ENCODE measurements at regions not wholly inside any gene's neighbourhood (a gene's known extent, or its start where the extent isn't known, plus 50 kb on each side); places are given as distances from the start of the nearest gene placed in this dataset.

DNA sequence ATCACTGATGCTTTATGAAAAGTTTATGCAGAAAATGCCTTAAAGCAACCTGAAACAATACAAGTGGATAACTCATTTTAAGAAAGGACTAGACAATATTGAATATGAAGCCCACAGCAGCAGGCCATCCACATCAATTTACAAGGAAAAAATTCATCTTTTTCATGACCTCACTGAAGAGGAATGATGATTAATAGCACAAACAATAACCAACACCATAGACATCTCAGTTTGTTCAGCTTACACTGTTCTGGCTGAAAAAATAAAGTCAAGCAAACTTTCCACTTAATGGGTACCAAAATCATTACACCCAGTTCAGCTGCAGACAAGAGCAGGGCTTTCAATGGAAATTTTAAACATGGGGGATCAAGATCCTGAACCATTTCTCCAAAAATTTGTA, 380.6 kb upstream of the NEGR1 start:
- Histone ChIP-seq H3K4me3 (no peak overlapping the region), H3K9me3 (replicated peaks in 1 of 3) (no peaks in the 10 kb centered on the region), H3K36me3 (replicated peaks in 1 of 2) (no peaks in the 10 kb centered on the region), H3K27me3 (no peaks in the 10 kb centered on the region), H3K4me1 (replicated peaks in 1 of 2) (no peaks in the 10 kb centered on the region), H3K27ac (no peak overlapping the region)
- DNase-seq = no peak
- intact Hi-C loops (cut with DNase I) = no loop called here
- TF ChIP-seq CTCF (IDR thresholded peaks at IDR 0.05) (no peak), POLR2A (IDR thresholded peaks at IDR 0.05) (no peak)

GRCh38 chr1:72650843-72651435, 368.6 kb upstream of the NEGR1 start:
- TF ChIP-seq POLR2A (IDR thresholded peaks at IDR 0.05) (no peak), CTCF (IDR thresholded peaks at IDR 0.05) (no peak)
- Histone ChIP-seq H3K36me3 (replicated peaks in 1 of 2) (no peaks in the 10 kb centered on the region), H3K27me3 (no peaks in the 10 kb centered on the region), H3K4me1 (replicated peaks in 1 of 2) (no peaks in the 10 kb centered on the region), H3K4me3 (no peak overlapping the region), H3K9me3 (replicated peaks in 1 of 3) (no peaks in the 10 kb centered on the region), H3K27ac (no peak overlapping the region)
- no peak for DNase-seq
- WGBS, 4 donors = 72 to 85% (median 78%) methylated on average over 5 of the region's 5 CpGs
- intact Hi-C loops (cut with DNase I) = no loop called here

DNA sequence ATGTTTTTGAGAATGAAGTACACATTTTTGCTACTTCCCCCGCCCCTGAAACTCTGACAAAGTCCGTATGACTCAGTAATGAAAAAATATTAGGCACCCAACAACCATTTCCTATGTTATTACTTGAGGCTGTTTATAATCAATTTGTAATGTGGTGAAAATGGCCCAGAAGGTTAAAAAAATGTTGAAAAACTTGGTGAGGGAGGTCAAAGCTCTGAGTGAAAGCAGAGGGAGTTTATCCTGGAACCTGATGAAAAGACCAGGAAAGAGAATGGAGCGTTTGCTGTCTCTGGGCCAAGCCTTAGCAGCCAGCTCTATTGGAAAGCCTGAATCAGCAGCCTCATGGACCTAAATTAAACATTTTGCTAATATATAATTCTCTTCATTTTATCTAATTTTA, 367.7 kb upstream of the NEGR1 start:
- Histone ChIP-seq H3K27ac (no peak overlapping the region), H3K27me3 (no peaks in the 10 kb centered on the region), H3K36me3 (replicated peaks in 1 of 2) (no peaks in the 10 kb centered on the region), H3K9me3 (replicated peaks in 1 of 3) (no peaks in the 10 kb centered on the region), H3K4me3 (no peak overlapping the region), H3K4me1 (replicated peaks in 1 of 2) (no peaks in the 10 kb centered on the region)
- 39 to 46% (median 42%) methylated on average over 3 of the region's 3 CpGs for whole genome bisulfite sequencing, 4 donors
- no peak for DNase-seq
- no peak for TF ChIP-seq POLR2A (IDR thresholded peaks at IDR 0.05)
- TF ChIP-seq CTCF (IDR thresholded peaks at IDR 0.05) = no peak
- intact Hi-C loops (cut with DNase I) = no loop called here

- intact Hi-C loops (cut with DNase I) = no loop called here
- H3K36me3 ChIP-seq (replicated peaks in 1 of 2) = no peaks in the 10 kb centered on the region
- H3K9me3 ChIP-seq (replicated peaks in 1 of 3) = no peaks in the 10 kb centered on the region
- no peak overlapping the region for H3K27ac ChIP-seq
- TF ChIP-seq CTCF (IDR thresholded peaks at IDR 0.05) (no peak), POLR2A (IDR thresholded peaks at IDR 0.05) (no peak)
- no peaks in the 10 kb centered on the region for H3K4me1 ChIP-seq (replicated peaks in 1 of 2)
- H3K4me3 ChIP-seq = no peak overlapping the region
- no peak for DNase-seq
- H3K27me3 ChIP-seq = no peaks in the 10 kb centered on the region
- WGBS, 4 donors = 83 to 91% (median 87%) methylated on average over 9 to 24 of the region's 24 CpGs
Measured at GRCh38 chr1:72649211-72649888, 367.0 kb upstream of the NEGR1 start.

Data from adrenal gland (tissue), 9 donors.